Endothelial cell of umbilical vein (primary cell): ENCODE measurements at regions not wholly inside any gene's neighbourhood (a gene's known extent, or its start where the extent isn't known, plus 50 kb on each side); places are given as distances from the start of the nearest gene placed in this dataset.

Source experiments
- BruUV-seq: library from RNA; stranded (reverse); fragments of 400-500 nt; replicated peaks from 2 replicates; lab custom pipeline; 2021; lab: Mats Ljungman, UMichigan
- CTCF ChIA-PET: fragments of 300-600, 350-600 bp; sonication (Branson Sonifier 250); formaldehyde crosslinking; loops from one replicate; lab custom pipeline; 2021; ENCODE audit warnings: antibody characterized with exemption, inconsistent platforms; lab: Charles Lee
- POLR2A ChIA-PET: fragments of 300-600, 350-600 bp; sonication (Branson Sonifier 250); formaldehyde crosslinking; loops from one replicate; lab custom pipeline; 2021; ENCODE audit warnings: antibody characterized with exemption, inconsistent platforms; lab: Charles Lee
- DNase-seq: peaks from one replicate; pipeline ENCODE4 v3.0.0-alpha.2; 2011; ENCODE audit warnings: low read depth, low spot score
- FAIRE-seq: peaks from 2 replicates; lab custom pipeline; 2011; peaks lifted over from hg19 to GRCh38; lab: Jason Lieb, UNC
- H2AFZ ChIP-seq: 2 replicates; pipeline ENCODE4 v1.6.0; 2012; ENCODE audit warnings: low read depth, low read length, control low read depth, inconsistent platforms
- H3K27ac ChIP-seq: 2 replicates; pipeline ENCODE4 v1.5.1; 2011; ENCODE audit warnings: low read depth, mild to moderate bottlenecking, control low read depth, low read length, moderate library complexity; ENCODE audit not compliant: insufficient read depth
- H3K27me3 ChIP-seq, 2 experiments: 2 replicates each; pipeline versions ENCODE4 v1.6.0 to v1.6.1; 2011; ENCODE audit warnings: low read length in 2 of 2, mixed read lengths in 1 of 2; ENCODE audit not compliant: control insufficient read depth in 2 of 2, insufficient read depth in 2 of 2
- H3K36me3 ChIP-seq, 2 experiments: 2 replicates in 1 of 2; 3 replicates in 1 of 2; pipeline ENCODE4 v1.5.1; 2011; ENCODE audit warnings: low read length in 2 of 2, mild to moderate bottlenecking in 1 of 2, moderate library complexity in 1 of 2; ENCODE audit not compliant: control insufficient read depth in 2 of 2, insufficient read depth in 2 of 2; ENCODE audit errors: extremely low read depth in 1 of 2
- H3K4me1 ChIP-seq: 3 replicates; pipeline ENCODE4 v1.5.1; 2011; ENCODE audit warnings: mild to moderate bottlenecking, low read length; ENCODE audit not compliant: control insufficient read depth, insufficient read depth; ENCODE audit errors: extremely low read depth
- H3K4me2 ChIP-seq: 2 replicates; pipeline ENCODE4 v1.6.1; 2011; ENCODE audit warnings: low read length, control low read depth, mixed read lengths; ENCODE audit not compliant: insufficient read depth
- H3K4me3 ChIP-seq, 3 experiments: fragments of 200-600 bp in 1 of 3; sonication (generic), shearing (Covaris generic) in 1 of 3; replicated peaks in 1 of 3; 2 replicates each; pipeline ENCODE4 v1.5.1; 2011 to 2016; ENCODE audit warnings: control low read depth in 3 of 3, low read length in 3 of 3, mild to moderate bottlenecking in 2 of 3, inconsistent platforms in 1 of 3, low read depth in 1 of 3, moderate library complexity in 1 of 3; ENCODE audit not compliant: insufficient read depth in 1 of 3
- H3K79me2 ChIP-seq: 2 replicates; pipeline ENCODE4 v1.6.0; 2012; ENCODE audit warnings: low read length, inconsistent platforms; ENCODE audit not compliant: control insufficient read depth, insufficient read depth
- H3K9ac ChIP-seq: replicated peaks from 2 replicates; pipeline ENCODE3; 2011; ENCODE audit warnings: low read length, control low read depth; ENCODE audit not compliant: insufficient read depth; ENCODE audit errors: extremely low read depth
- H3K9me1 ChIP-seq: replicated peaks from 3 replicates; pipeline ENCODE4 v1.6.0; 2011; ENCODE audit warnings: mild to moderate bottlenecking, low read length; ENCODE audit not compliant: control insufficient read depth, insufficient read depth; ENCODE audit errors: extremely low read depth
- H3K9me3 ChIP-seq: replicated peaks from 2 replicates; pipeline ENCODE4 v1.5.1; 2012; ENCODE audit warnings: low read length, inconsistent platforms; ENCODE audit not compliant: control insufficient read depth, insufficient read depth
- H4K20me1 ChIP-seq: replicated peaks from 2 replicates; pipeline ENCODE3; 2011; ENCODE audit warnings: mild to moderate bottlenecking, low read length; ENCODE audit not compliant: control insufficient read depth, insufficient read depth; ENCODE audit errors: extremely low read depth
- FOS ChIP-seq: IDR thresholded peaks from 2 replicates; pipeline ENCODE4 v1.6.1; 2011; ENCODE audit warnings: mild to moderate bottlenecking, low read length, moderate library complexity, borderline replicate concordance; ENCODE audit not compliant: insufficient read depth
- GATA2 ChIP-seq: IDR thresholded peaks from 2 replicates; pipeline ENCODE4 v1.7.0; 2011; ENCODE audit warnings: low read depth, mild to moderate bottlenecking, moderate library complexity, mixed read lengths, low read length; ENCODE audit not compliant: insufficient read length, insufficient read depth
- JUN ChIP-seq: IDR thresholded peaks from 2 replicates; pipeline ENCODE4 v1.6.1; 2011; ENCODE audit warnings: borderline replicate concordance, low read depth; ENCODE audit not compliant: insufficient read length, insufficient read depth
- MYC ChIP-seq: IDR thresholded peaks from one replicate; pipeline ENCODE4 v1.6.1; 2011; ENCODE audit warnings: mild to moderate bottlenecking, low read depth, low read length
- POLR2A ChIP-seq: IDR thresholded peaks from 2 replicates; pipeline ENCODE4 v1.6.1; 2012; ENCODE audit warnings: low read depth, mild to moderate bottlenecking, control low read depth, low read length
- dilution Hi-C: fragments of 300-500 bp; cut with MboI; formaldehyde crosslinking; loops from one replicate; pipeline ENCODE4 v1.15.0; 2019; ENCODE audit warnings: low sequenced_read_pairs; ENCODE audit not compliant: extremely low pct_ligation_motif_present
- intact Hi-C: fragments of 100-400 bp; cut with micrococcal nuclease; formaldehyde crosslinking; loops from one replicate; pipeline ENCODE4 v1.10.0; 2022
- TF ChIP-seq, protein P1 (sequence below), 2 donors: IDR thresholded peaks; 1 replicate in 1 of 2; 2 replicates in 1 of 2; pipeline ENCODE4 v1.5.1; 2011; ENCODE audit warnings: low read length in 2 of 2, mild to moderate bottlenecking in 2 of 2, moderate library complexity in 2 of 2, control low read depth in 1 of 2, inconsistent platforms in 1 of 2, low read depth in 1 of 2; ENCODE audit not compliant: insufficient read depth in 1 of 2; ENCODE audit errors: extremely low read depth in 1 of 2
- TF ChIP-seq, protein P2 (sequence below): IDR thresholded peaks from 2 replicates; pipeline ENCODE4 v1.6.1; 2011; ENCODE audit not compliant: insufficient read depth, insufficient read length

DNA sequence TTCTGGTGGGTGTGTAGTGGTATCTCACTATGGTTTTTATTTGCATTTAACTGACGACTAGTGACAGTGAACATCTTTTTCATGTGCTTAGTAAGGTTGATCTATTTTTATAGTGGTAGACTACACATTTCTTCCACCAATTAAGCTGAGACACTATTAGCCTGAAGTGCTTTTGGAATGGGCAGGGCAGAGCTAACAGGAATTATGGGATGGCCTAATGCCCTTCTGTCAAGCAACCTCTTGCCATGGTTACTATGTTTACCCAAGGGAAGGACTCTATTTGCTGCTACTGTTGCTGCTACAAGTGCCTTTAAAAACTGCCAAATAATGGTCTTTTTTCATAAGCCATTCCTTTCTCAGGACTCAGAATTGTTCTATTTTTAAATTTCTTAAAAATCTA lies 676.7 kb upstream of the ACTRT1 start:
- FAIRE-seq = no peak
- TF ChIP-seq MYC (no peak), POLR2A (no peak), FOS (no peak), GATA2 (no peak), JUN (no peak)
- TF ChIP-seq, protein P1, sequence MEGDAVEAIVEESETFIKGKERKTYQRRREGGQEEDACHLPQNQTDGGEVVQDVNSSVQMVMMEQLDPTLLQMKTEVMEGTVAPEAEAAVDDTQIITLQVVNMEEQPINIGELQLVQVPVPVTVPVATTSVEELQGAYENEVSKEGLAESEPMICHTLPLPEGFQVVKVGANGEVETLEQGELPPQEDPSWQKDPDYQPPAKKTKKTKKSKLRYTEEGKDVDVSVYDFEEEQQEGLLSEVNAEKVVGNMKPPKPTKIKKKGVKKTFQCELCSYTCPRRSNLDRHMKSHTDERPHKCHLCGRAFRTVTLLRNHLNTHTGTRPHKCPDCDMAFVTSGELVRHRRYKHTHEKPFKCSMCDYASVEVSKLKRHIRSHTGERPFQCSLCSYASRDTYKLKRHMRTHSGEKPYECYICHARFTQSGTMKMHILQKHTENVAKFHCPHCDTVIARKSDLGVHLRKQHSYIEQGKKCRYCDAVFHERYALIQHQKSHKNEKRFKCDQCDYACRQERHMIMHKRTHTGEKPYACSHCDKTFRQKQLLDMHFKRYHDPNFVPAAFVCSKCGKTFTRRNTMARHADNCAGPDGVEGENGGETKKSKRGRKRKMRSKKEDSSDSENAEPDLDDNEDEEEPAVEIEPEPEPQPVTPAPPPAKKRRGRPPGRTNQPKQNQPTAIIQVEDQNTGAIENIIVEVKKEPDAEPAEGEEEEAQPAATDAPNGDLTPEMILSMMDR (IDR thresholded peaks at IDR 0.05; ENCODE audit: extremely low read depth in 1 of 2, insufficient read depth in 1 of 2, low read depth in 1 of 2, low read length in 2 of 2) = no peak
- TF ChIP-seq, protein P2, sequence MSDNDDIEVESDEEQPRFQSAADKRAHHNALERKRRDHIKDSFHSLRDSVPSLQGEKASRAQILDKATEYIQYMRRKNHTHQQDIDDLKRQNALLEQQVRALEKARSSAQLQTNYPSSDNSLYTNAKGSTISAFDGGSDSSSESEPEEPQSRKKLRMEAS = no peak

More for the DNA sequence above, 676.7 kb upstream of the ACTRT1 start:
- Histone ChIP-seq H4K20me1 (no peaks in the 10 kb centered on the region), H3K4me1 (no peaks in the 10 kb centered on the region), H3K27ac (no peak overlapping the region), H2AFZ (no peak overlapping the region), H3K79me2 (no peaks in the 10 kb centered on the region), H3K9me1 (no peaks in the 10 kb centered on the region), H3K9ac (no peak overlapping the region), H3K9me3 (no peaks in the 10 kb centered on the region), H3K4me3 (no peak overlapping the region), H3K4me2 (no peak overlapping the region), H3K36me3 (no peaks in the 10 kb centered on the region), H3K27me3 (no peaks in the 10 kb centered on the region)
- POLR2A ChIA-PET = no interaction called here
- intact Hi-C loops = no loop called here
- dilution Hi-C loops = no loop called here
- CTCF ChIA-PET = no interaction called here
- no TSS peak for BruUV-seq
- no peak for DNase-seq
